ENCODE measurements at regions not wholly inside any gene's neighbourhood (a gene's known extent, or its start where the extent isn't known, plus 50 kb on each side); places are given as distances from the start of the nearest gene placed in this dataset.

DNA sequence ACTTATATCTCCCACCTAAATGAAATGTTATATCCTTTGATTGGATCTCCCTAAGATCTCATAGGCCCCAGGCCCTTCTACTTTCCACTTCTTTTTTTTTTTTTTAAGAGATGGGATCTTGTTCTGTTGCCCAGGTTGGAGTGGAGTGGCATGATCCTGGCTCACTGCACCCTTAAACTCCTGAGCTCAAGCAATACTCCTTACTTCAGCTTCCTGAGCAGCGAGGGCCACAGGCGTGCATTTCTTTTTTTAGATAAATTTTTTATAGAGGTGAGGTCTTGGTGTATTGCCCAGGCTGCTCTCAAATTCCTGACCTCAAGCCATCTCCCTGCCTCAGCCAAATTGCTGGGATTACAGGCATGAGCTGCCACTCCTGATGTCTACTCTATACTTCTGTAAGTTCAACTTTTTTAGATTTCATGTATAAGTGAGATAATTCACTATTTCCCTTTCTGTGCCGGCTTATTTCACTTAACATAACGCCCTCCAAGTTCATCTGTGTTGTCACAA is 987.5 kb upstream of the NCAM2 start:
- no peak overlapping the region for H3K27ac Mint-ChIP-seq
- Histone ChIP-seq H3K9ac (ENCODE audit: extremely low read depth, low read length, poor library complexity, severe bottlenecking) (no peak overlapping the region), H3K27ac (ENCODE audit: low read depth, low read length) (no peak overlapping the region), H3K27me3 (ENCODE audit: control insufficient read depth, insufficient read depth, low read length, poor library complexity, severe bottlenecking) (no peaks in the 10 kb centered on the region), H3K36me3 (ENCODE audit: control insufficient read depth, insufficient read depth, low read length) (no peaks in the 10 kb centered on the region), H3K4me3 (ENCODE audit: low read length) (no peak overlapping the region), H3K4me1 (ENCODE audit: control insufficient read depth, insufficient read depth, low read length) (no peaks in the 10 kb centered on the region), H3K9me3 (ENCODE audit: control insufficient read depth, low read length) (no peaks in the 10 kb centered on the region)
- H3K36me3 Mint-ChIP-seq (ENCODE audit: low read depth): no peaks in the 10 kb centered on the region
- TF ChIP-seq, protein P1, sequence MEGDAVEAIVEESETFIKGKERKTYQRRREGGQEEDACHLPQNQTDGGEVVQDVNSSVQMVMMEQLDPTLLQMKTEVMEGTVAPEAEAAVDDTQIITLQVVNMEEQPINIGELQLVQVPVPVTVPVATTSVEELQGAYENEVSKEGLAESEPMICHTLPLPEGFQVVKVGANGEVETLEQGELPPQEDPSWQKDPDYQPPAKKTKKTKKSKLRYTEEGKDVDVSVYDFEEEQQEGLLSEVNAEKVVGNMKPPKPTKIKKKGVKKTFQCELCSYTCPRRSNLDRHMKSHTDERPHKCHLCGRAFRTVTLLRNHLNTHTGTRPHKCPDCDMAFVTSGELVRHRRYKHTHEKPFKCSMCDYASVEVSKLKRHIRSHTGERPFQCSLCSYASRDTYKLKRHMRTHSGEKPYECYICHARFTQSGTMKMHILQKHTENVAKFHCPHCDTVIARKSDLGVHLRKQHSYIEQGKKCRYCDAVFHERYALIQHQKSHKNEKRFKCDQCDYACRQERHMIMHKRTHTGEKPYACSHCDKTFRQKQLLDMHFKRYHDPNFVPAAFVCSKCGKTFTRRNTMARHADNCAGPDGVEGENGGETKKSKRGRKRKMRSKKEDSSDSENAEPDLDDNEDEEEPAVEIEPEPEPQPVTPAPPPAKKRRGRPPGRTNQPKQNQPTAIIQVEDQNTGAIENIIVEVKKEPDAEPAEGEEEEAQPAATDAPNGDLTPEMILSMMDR (conservative IDR thresholded peaks at IDR 0.05): no peak
- DNase-seq: no peak
- H3K4me3 Mint-ChIP-seq: no peak overlapping the region
- no peaks in the 10 kb centered on the region for H3K9me3 Mint-ChIP-seq
- WGBS, 2 experiments (ENCODE audit: insufficient coverage in 1 of 2, insufficient read length in 1 of 2): 96% methylated on average over 4 of the region's 4 CpGs; no CpG with 5 or more reads in 1 of the 2 experiments
- H3K27me3 Mint-ChIP-seq (ENCODE audit: insufficient read depth): no peaks in the 10 kb centered on the region
- H3K4me1 Mint-ChIP-seq: no peaks in the 10 kb centered on the region

DNA sequence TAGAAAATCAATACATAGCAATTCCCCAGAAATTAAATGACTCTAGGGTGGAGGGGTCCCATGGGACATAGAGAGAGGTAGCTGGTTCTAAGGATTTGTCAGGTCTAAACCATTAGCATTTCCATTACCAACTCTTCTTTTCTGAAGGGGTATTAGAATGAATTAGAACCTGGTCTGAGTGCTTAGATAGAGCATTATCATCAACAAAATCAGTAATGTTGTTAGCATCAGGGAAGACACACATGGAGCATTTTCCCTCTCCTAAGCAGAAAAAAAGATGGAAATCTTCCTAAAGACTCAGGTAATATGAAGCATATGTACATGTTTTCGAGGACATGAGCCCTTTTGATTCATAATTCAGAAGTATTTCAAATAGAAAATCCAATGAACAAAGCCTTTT is 984.4 kb upstream of the NCAM2 start:
- no peak overlapping the region for H3K4me3 ChIP-seq (ENCODE audit: low read length)
- no peaks in the 10 kb centered on the region for H3K27me3 ChIP-seq (ENCODE audit: control insufficient read depth, insufficient read depth, low read length, poor library complexity, severe bottlenecking)
- no peaks in the 10 kb centered on the region for H3K4me1 ChIP-seq (ENCODE audit: control insufficient read depth, insufficient read depth, low read length)
- TF ChIP-seq, protein P1 (conservative IDR thresholded peaks at IDR 0.05): no peak
- Mint-ChIP-seq H3K27me3 (ENCODE audit: insufficient read depth) (no peaks in the 10 kb centered on the region), H3K27ac (no peak overlapping the region), H3K4me1 (peaks cover 6% of the 10 kb centered on the region), H3K9me3 (no peaks in the 10 kb centered on the region), H3K4me3 (no peak overlapping the region), H3K36me3 (ENCODE audit: low read depth) (no peaks in the 10 kb centered on the region)
- no peak overlapping the region for H3K27ac ChIP-seq (ENCODE audit: low read depth, low read length)
- H3K9me3 ChIP-seq (ENCODE audit: control insufficient read depth, low read length): no peaks in the 10 kb centered on the region
- DNase-seq: no peak
- H3K9ac ChIP-seq (ENCODE audit: extremely low read depth, low read length, poor library complexity, severe bottlenecking): no peak overlapping the region
- H3K36me3 ChIP-seq (ENCODE audit: control insufficient read depth, insufficient read depth, low read length): no peaks in the 10 kb centered on the region
- 100% methylated on average over 1 of the region's 1 CpG; no CpG with 5 or more reads in 1 of the 2 experiments for WGBS, 2 experiments (ENCODE audit: insufficient coverage in 1 of 2, insufficient read length in 1 of 2)

DNA sequence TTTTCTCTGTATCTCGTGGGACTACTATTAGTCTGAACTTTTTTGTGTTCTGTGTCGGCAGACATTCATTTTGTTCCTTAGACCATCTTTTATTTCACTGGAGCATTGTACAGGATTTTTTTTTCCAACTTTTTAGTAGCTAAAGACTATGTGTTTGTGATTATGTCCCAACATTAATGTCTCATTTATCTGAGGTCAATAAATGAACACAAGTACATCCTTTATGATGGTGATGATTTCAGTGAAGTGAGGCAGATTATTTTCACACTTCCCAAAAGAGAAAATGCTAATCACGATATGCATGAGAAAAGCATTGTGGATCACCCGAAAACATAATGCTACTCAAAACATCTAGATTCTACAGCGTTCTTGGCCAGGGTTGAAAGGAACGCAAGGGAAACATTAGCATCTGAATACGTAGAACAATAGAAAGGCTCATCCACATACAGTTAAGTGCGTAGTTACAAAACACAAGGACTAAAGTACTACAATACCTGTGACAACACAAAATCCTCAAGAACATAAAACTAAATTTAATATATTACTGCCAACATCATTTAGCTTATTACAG is 981.7 kb upstream of the NCAM2 start:
- H3K4me3 Mint-ChIP-seq: no peak overlapping the region
- H3K4me1 ChIP-seq (ENCODE audit: control insufficient read depth, insufficient read depth, low read length): no peaks in the 10 kb centered on the region
- DNase-seq: no peak
- H3K9me3 Mint-ChIP-seq: no peaks in the 10 kb centered on the region
- H3K4me1 Mint-ChIP-seq: peaks cover 6% of the 10 kb centered on the region
- WGBS, 2 experiments (ENCODE audit: insufficient coverage in 1 of 2, insufficient read length in 1 of 2): 68 to 80% methylated on average over 7 to 8 of the region's 8 CpGs
- no peaks in the 10 kb centered on the region for H3K27me3 Mint-ChIP-seq (ENCODE audit: insufficient read depth)
- no peak overlapping the region for H3K27ac ChIP-seq (ENCODE audit: low read depth, low read length)
- no peak overlapping the region for H3K4me3 ChIP-seq (ENCODE audit: low read length)
- H3K36me3 ChIP-seq (ENCODE audit: control insufficient read depth, insufficient read depth, low read length): no peaks in the 10 kb centered on the region
- H3K36me3 Mint-ChIP-seq (ENCODE audit: low read depth): no peaks in the 10 kb centered on the region
- no peaks in the 10 kb centered on the region for H3K27me3 ChIP-seq (ENCODE audit: control insufficient read depth, insufficient read depth, low read length, poor library complexity, severe bottlenecking)
- H3K9ac ChIP-seq (ENCODE audit: extremely low read depth, low read length, poor library complexity, severe bottlenecking): no peak overlapping the region
- H3K9me3 ChIP-seq (ENCODE audit: control insufficient read depth, low read length): no peaks in the 10 kb centered on the region
- TF ChIP-seq, protein P1 (conservative IDR thresholded peaks at IDR 0.05): no peak
- H3K27ac Mint-ChIP-seq: no peak overlapping the region

All from endodermal cell (in vitro differentiated cells).